ENCODE measurements at regions not wholly inside any gene's neighbourhood (a gene's known extent, or its start where the extent isn't known, plus 50 kb on each side); places are given as distances from the start of the nearest gene placed in this dataset.

- TF ChIP-seq CTCF (IDR thresholded peaks at IDR 0.05) (no peak), POLR2A (IDR thresholded peaks at IDR 0.05) (no peak)
Observed at GRCh38 chr1:223030871-223031400, 112.1 kb downstream of the TLR5 start.

Measured in heart left ventricle (tissue), 13 donors.